K562 (cell line): ENCODE measurements at regions not wholly inside any gene's neighbourhood (a gene's known extent, or its start where the extent isn't known, plus 50 kb on each side); places are given as distances from the start of the nearest gene placed in this dataset.

Source experiments
- ATAC-seq: fragments of 200-7000 bp; cut with Tn5 transposase; 3 replicates; pipeline ENCODE4 v1.9.1; 2020; ENCODE audit warnings: moderate library complexity
- BruUV-seq: library from RNA; stranded (reverse); fragments of 400-500 nt; replicated peaks from 2 replicates; lab custom pipeline; 2021; lab: Mats Ljungman, UMichigan
- CTCF ChIA-PET: fragments of 300-600 bp; formaldehyde crosslinking; extraction: SDS; loops from one replicate; lab custom pipeline; 2021; ENCODE audit warnings: low intra/inter-chr PET ratio; lab: Yijun Ruan, JAX
- POLR2A ChIA-PET: fragments of 300-600, 350-650 bp; sonication (Branson Sonifier 250); formaldehyde crosslinking; extraction: SDS; loops from one replicate; lab custom pipeline; 2021; ENCODE audit warnings: antibody characterized with exemption, inconsistent platforms; lab: Yijun Ruan, JAX
- DNase-seq, 4 experiments: peaks; one replicate each; pipeline versions ENCODE4 v3.0.0 to v3.0.0-alpha.2; 2011 to 2018; ENCODE audit warnings: low spot score in 3 of 4, mixed read lengths in 3 of 4; ENCODE audit errors: extremely low read depth in 1 of 4
- FAIRE-seq: peaks from 2 replicates; lab custom pipeline; 2011; peaks lifted over from hg19 to GRCh38; lab: Jason Lieb, UNC
- H2AFZ ChIP-seq: 2 replicates; pipeline ENCODE4 v1.6.0; 2011; ENCODE audit warnings: low read depth, low read length, control low read depth, inconsistent platforms
- H3K27ac ChIP-seq: fragments of 200-600 bp; 3 replicates; pipeline ENCODE4 v1.8.0; 2011; ENCODE audit warnings: low read depth, mild to moderate bottlenecking, control low read depth, inconsistent platforms, low read length, moderate library complexity, mixed read lengths; ENCODE audit errors: extremely low read depth
- H3K27me3 ChIP-seq, 2 experiments: fragments of 300-600 bp in 1 of 2; 2 replicates in 1 of 2; 3 replicates in 1 of 2; pipeline versions ENCODE4 v1.6.0 to v1.8.0; 2011; ENCODE audit warnings: inconsistent platforms in 2 of 2, low read length in 2 of 2, mild to moderate bottlenecking in 1 of 2, mixed read lengths in 1 of 2, moderate library complexity in 1 of 2; ENCODE audit not compliant: control insufficient read depth in 2 of 2, insufficient read depth in 2 of 2
- H3K36me3 ChIP-seq: fragments of 300-600 bp; 3 replicates; pipeline ENCODE4 v1.8.0; 2011; ENCODE audit warnings: mild to moderate bottlenecking, low read length, inconsistent platforms; ENCODE audit not compliant: control insufficient read depth, insufficient read depth
- H3K4me1 ChIP-seq, 2 experiments: fragments of 200-600 bp in 1 of 2; replicated peaks in 1 of 2; 2 replicates in 1 of 2; 3 replicates in 1 of 2; pipeline versions ENCODE4 v1.5.1 to v1.8.0; 2011; ENCODE audit warnings: inconsistent platforms in 2 of 2, low read length in 2 of 2, mild to moderate bottlenecking in 1 of 2, mixed read lengths in 1 of 2, moderate library complexity in 1 of 2; ENCODE audit not compliant: control insufficient read depth in 2 of 2, insufficient read depth in 2 of 2
- H3K4me2 ChIP-seq: 2 replicates; pipeline ENCODE4 v1.6.1; 2011; ENCODE audit warnings: low read length, control low read depth, inconsistent platforms, mixed read lengths; ENCODE audit not compliant: insufficient read depth
- H3K4me3 ChIP-seq: fragments of 200-600 bp; sonication (generic), shearing (Covaris generic); 2 replicates; pipeline ENCODE4 v1.5.1; 2016; ENCODE audit warnings: control low read depth, inconsistent platforms
- H3K79me2 ChIP-seq: fragments of 200-600 bp; 3 replicates; pipeline ENCODE4 v1.8.0; 2011; ENCODE audit warnings: low read length, inconsistent platforms; ENCODE audit not compliant: control insufficient read depth, insufficient read depth
- H3K9ac ChIP-seq, 2 experiments: 2 replicates each; pipeline versions ENCODE4 v1.6.0 to v1.6.1; 2011; ENCODE audit warnings: low read depth in 2 of 2, low read length in 2 of 2, control low read depth in 1 of 2, inconsistent platforms in 1 of 2, mild to moderate bottlenecking in 1 of 2, mixed read lengths in 1 of 2; ENCODE audit not compliant: insufficient read depth in 1 of 2
- H3K9me1 ChIP-seq: one replicate; pipeline ENCODE4 v1.6.0; 2011; ENCODE audit warnings: inconsistent platforms, mild to moderate bottlenecking, low read length, moderate library complexity; ENCODE audit not compliant: control insufficient read depth, insufficient read depth
- H3K9me3 ChIP-seq: replicated peaks from 2 replicates; pipeline ENCODE4 v1.5.1; 2011; ENCODE audit warnings: low read depth, low read length, inconsistent platforms; ENCODE audit not compliant: control insufficient read depth, insufficient read depth
- H4K20me1 ChIP-seq: replicated peaks from 2 replicates; pipeline ENCODE4 v1.6.1; 2011; ENCODE audit warnings: low read length, inconsistent platforms, mixed read lengths; ENCODE audit not compliant: control insufficient read depth, insufficient read depth
- CEBPG ChIP-seq, 3 experiments: fragments of 200-800 bp in 1 of 3; sonication (Bioruptor generic) in 1 of 3; sonication (generic) in 1 of 3; formaldehyde crosslinking in 1 of 3; IDR thresholded peaks in 2 of 3; conservative IDR thresholded peaks in 1 of 3; 2 replicates each; pipeline versions ENCODE4 v1.6.1 to v1.8.0; 2016 to 2022; ENCODE audit warnings: missing compliant biosample characterization in 2 of 3, missing genetic modification characterization in 2 of 3, mild to moderate bottlenecking in 1 of 3, missing genetic modification reagents in 1 of 3
- FOXP1 ChIP-seq: sonication (generic); formaldehyde crosslinking; IDR thresholded peaks from 2 replicates; pipeline ENCODE4 v1.8.0; 2022; ENCODE audit warnings: mild to moderate bottlenecking, missing genetic modification reagents
- HDAC2 ChIP-seq: fragments of 450-650 bp; IDR thresholded peaks from 2 replicates; pipeline ENCODE4 v1.6.1; 2016; ENCODE audit warnings: mild to moderate bottlenecking
- RHOXF2B ChIP-seq: fragments of 250-450 bp; sonication (Bioruptor Pico); conservative IDR thresholded peaks from 2 replicates; pipeline ENCODE4 v1.5.1; 2021
- SIX5 ChIP-seq, 2 experiments: IDR thresholded peaks; 2 replicates each; pipeline ENCODE4 v1.6.1; 2011; ENCODE audit warnings: low read length in 2 of 2, borderline replicate concordance in 1 of 2, low read depth in 1 of 2, mild to moderate bottlenecking in 1 of 2, moderate library complexity in 1 of 2; ENCODE audit not compliant: insufficient read depth in 1 of 2
- ZNF584 ChIP-seq: fragments of 200-800 bp; sonication (Bioruptor generic); IDR thresholded peaks from 2 replicates; pipeline ENCODE4 v1.6.1; 2016; ENCODE audit warnings: low read depth, mild to moderate bottlenecking, missing genetic modification characterization, missing compliant biosample characterization
- ZNF766 ChIP-seq: fragments of 200-800 bp; sonication (Bioruptor generic); conservative IDR thresholded peaks from 2 replicates; pipeline ENCODE4 v1.6.1; 2016; ENCODE audit warnings: missing genetic modification characterization, missing compliant biosample characterization
- WGBS: fragments of 100-300 bp; shearing (Covaris generic); methylation state at CpG from one replicate; pipeline ENCODE4 v1.1.6; 2016; ENCODE audit warnings: low coverage, mixed read lengths; ENCODE audit not compliant: insufficient coverage; ENCODE audit errors: missing lambda C conversion rate; 5-methylcytosine and 5-hydroxymethylcytosine counted together
- in situ Hi-C: fragments of 300-500 bp; cut with MboI; formaldehyde crosslinking; loops from 4 replicates; pipeline ENCODE4 v1.15.0; 2018; ENCODE audit warnings: inconsistent platforms, mixed read lengths
- intact Hi-C: fragments of 100-400 bp; cut with micrococcal nuclease; formaldehyde crosslinking; loops from 2 replicates; pipeline ENCODE4 v1.14.2; 2022
- TF ChIP-seq, protein P1 (sequence below), 2 experiments: fragments of 450-650 bp; IDR thresholded peaks; 2 replicates each; pipeline ENCODE4 v1.6.1; 2016; ENCODE audit warnings: mild to moderate bottlenecking in 2 of 2, borderline replicate concordance in 1 of 2, low read depth in 1 of 2, moderate library complexity in 1 of 2
- TF ChIP-seq, protein P2 (sequence below): sonication (generic); formaldehyde crosslinking; IDR thresholded peaks from 2 replicates; pipeline ENCODE4 v1.8.0; 2022; ENCODE audit warnings: missing genetic modification reagents, mild to moderate bottlenecking, borderline replicate concordance

GRCh38 chr7:157469181-157470016 is 132.6 kb downstream of the DNAJB6 start:
- DNase-seq (no peak), ATAC-seq (no peak), FAIRE-seq (no peak)
- H3K27ac ChIP-seq = no peak overlapping the region
- H3K9me3 ChIP-seq = 0 out of 2 replicates have a peak, but pooled peaks cover 3% of the 10 kb centered on the region
- CTCF ChIA-PET = no interaction called here
- no TSS peak for BruUV-seq
- H3K9ac ChIP-seq = no peak overlapping the region
- H3K36me3 ChIP-seq = no peaks in the 10 kb centered on the region
- H3K27me3 ChIP-seq = peaks cover 49 to 54% of the 10 kb centered on the region in 2 experiments
- no peaks in the 10 kb centered on the region for H3K9me1 ChIP-seq
- H3K4me3 ChIP-seq = no peak overlapping the region
- peaks cover 0 to 28% of the 10 kb centered on the region in 2 experiments; a peak in 3 of 5 replicates for H3K4me1 ChIP-seq
- POLR2A ChIA-PET = interaction anchor here (0.7 kb wide), 1 partner anchor 259 kb away, joined by 3 read pairs; no protein-coding TSS in a partner anchor
- 11% methylated on average over 32 of the region's 33 CpGs for WGBS
- H3K79me2 ChIP-seq = no peaks in the 10 kb centered on the region
- intact Hi-C loops = loop anchor here (5.0 kb wide), 2 partner anchors 37 to 1093 kb away; no protein-coding TSS in a partner anchor
- in situ Hi-C loops = no loop called here
- peaks cover 16% of the 10 kb centered on the region for H4K20me1 ChIP-seq
- H2AFZ ChIP-seq = no peak overlapping the region
- H3K4me2 ChIP-seq = no peak overlapping the region
- TF ChIP-seq ZNF766 (CRISPR knock-in tag) (no peak), RHOXF2B (CRISPR knock-in tag) (no peak), HDAC2 (no peak), ZNF584 (CRISPR knock-in tag) (no peak), SIX5 (IDR thresholded peaks at IDR 0.05; ENCODE audit: borderline replicate concordance in 1 of 2, insufficient read depth in 1 of 2, low read depth in 1 of 2, low read length in 2 of 2) (no peak), CEBPG (CRISPR knock-in tag; IDR thresholded peaks at IDR 0.05) (no peak), CEBPG (tag; conservative IDR thresholded peaks at IDR 0.05 in 1 of 2, IDR thresholded peaks at IDR 0.05 in 1 of 2) (no peak), FOXP1 (CRISPR knock-in tag) (no peak)
- TF ChIP-seq, protein P1, sequence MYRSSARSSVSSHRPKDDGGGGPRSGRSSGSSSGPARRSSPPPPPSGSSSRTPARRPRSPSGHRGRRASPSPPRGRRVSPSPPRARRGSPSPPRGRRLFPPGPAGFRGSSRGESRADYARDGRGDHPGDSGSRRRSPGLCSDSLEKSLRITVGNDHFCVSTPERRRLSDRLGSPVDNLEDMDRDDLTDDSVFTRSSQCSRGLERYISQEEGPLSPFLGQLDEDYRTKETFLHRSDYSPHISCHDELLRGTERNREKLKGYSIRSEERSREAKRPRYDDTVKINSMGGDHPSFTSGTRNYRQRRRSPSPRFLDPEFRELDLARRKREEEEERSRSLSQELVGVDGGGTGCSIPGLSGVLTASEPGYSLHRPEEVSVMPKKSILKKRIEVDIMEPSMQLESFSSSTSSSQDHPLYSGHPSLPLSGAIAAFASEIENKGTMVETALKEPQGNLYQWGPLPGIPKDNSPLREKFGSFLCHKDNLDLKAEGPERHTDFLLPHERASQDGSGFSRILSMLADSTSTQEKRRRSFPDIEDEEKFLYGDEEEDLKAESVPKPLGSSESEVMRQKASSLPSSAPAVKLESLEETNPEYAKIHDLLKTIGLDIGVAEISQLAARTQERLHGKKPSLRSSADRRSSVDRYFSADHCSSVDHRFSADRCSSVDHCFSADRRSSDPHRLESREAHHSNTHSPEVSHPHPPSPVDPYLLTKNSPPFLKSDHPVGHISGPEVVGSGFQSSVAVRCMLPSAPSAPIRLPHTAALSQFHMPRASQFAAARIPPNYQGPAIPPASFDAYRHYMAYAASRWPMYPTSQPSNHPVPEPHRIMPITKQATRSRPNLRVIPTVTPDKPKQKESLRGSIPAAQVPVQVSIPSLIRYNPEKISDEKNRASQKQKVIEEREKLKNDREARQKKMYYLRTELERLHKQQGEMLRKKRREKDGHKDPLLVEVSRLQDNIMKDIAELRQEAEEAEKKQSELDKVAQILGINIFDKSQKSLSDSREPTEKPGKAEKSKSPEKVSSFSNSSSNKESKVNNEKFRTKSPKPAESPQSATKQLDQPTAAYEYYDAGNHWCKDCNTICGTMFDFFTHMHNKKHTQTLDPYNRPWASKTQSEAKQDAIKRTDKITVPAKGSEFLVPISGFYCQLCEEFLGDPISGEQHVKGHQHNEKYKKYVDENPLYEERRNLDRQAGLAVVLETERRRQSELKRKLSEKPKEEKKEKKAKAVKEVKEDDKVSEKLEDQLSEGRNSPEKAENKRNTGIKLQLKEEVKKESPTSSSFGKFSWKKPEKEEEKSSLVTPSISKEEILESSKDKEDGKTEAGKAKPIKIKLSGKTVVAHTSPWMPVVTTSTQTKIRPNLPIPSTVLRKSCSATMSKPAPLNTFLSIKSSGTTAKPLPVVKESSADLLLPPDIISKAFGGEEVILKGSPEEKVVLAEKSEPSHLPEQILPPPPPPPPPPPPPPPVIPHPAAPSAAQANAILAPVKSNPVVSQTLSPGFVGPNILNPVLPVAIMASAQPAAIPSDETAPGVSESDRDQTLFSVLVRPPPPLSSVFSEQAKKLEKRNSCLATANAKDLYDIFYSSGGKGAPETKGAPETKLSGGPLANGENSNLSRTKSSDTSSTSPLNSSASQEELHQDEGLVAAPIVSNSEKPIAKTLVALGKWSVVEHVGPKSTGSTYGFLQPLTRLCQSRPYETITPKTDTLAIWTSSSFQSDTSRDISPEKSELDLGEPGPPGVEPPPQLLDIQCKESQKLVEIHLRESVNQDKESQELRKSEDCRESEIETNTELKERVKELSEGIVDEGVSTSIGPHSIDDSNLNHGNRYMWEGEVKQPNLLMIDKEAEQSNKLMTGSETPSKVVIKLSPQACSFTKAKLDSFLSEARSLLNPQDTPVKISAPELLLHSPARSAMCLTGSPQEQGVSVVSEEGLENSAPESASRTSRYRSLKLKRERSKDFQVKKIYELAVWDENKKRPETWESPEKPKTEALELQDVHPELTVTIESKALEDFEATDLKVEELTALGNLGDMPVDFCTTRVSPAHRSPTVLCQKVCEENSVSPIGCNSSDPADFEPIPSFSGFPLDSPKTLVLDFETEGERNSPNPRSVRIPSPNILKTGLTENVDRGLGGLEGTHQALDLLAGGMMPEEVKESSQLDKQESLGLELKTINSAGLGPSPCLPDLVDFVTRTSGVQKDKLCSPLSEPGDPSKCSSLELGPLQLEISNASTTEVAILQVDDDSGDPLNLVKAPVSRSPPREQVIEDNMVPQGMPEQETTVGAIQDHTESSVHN (IDR thresholded peaks at IDR 0.05; ENCODE audit: borderline replicate concordance in 1 of 2, low read depth in 1 of 2) = no peak
- TF ChIP-seq, protein P2, sequence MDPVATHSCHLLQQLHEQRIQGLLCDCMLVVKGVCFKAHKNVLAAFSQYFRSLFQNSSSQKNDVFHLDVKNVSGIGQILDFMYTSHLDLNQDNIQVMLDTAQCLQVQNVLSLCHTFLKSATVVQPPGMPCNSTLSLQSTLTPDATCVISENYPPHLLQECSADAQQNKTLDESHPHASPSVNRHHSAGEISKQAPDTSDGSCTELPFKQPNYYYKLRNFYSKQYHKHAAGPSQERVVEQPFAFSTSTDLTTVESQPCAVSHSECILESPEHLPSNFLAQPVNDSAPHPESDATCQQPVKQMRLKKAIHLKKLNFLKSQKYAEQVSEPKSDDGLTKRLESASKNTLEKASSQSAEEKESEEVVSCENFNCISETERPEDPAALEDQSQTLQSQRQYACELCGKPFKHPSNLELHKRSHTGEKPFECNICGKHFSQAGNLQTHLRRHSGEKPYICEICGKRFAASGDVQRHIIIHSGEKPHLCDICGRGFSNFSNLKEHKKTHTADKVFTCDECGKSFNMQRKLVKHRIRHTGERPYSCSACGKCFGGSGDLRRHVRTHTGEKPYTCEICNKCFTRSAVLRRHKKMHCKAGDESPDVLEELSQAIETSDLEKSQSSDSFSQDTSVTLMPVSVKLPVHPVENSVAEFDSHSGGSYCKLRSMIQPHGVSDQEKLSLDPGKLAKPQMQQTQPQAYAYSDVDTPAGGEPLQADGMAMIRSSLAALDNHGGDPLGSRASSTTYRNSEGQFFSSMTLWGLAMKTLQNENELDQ (CRISPR knock-in tag) = no peak
